22Rv1 (cell line): ENCODE measurements at regions not wholly inside any gene's neighbourhood (a gene's known extent, or its start where the extent isn't known, plus 50 kb on each side); places are given as distances from the start of the nearest gene placed in this dataset.

Experiments
- H3K27ac ChIP-seq: fragments of 450-650 bp; 2 replicates; pipeline ENCODE4 v1.5.1; 2017
- CTCF ChIP-seq: fragments of 450-650 bp; IDR thresholded peaks from 2 replicates; pipeline ENCODE4 v1.5.1; 2017; ENCODE audit warnings: mild to moderate bottlenecking
- ZFX ChIP-seq: fragments of 450-650 bp; IDR thresholded peaks from 2 replicates; pipeline ENCODE4 v1.6.1; 2017; ENCODE audit warnings: antibody characterized with exemption, borderline replicate concordance

GRCh38 chr10:111390813-111391563 lies 314.2 kb downstream of the ADRA2A start:
- H3K27ac ChIP-seq: no peak overlapping the region
- TF ChIP-seq ZFX (no peak), CTCF (no peak)

GRCh38 chr10:111392159-111392558 lies 315.3 kb downstream of the ADRA2A start:
- TF ChIP-seq CTCF: no peak
- no peak for TF ChIP-seq ZFX
- H3K27ac ChIP-seq: no peak overlapping the region

- TF ChIP-seq ZFX: no peak
- no peak for TF ChIP-seq CTCF
- no peak overlapping the region for H3K27ac ChIP-seq
Observed at GRCh38 chr10:111392910-111393309, 316.1 kb downstream of the ADRA2A start.

- TF ChIP-seq ZFX (no peak), CTCF (no peak)
Observed at GRCh38 chr10:111410740-111411139, 333.9 kb downstream of the ADRA2A start.

GRCh38 chr10:111425459-111425858 lies 348.6 kb downstream of the ADRA2A start:
- H3K27ac ChIP-seq: no peak overlapping the region
- TF ChIP-seq ZFX: no peak
- TF ChIP-seq CTCF: no peak

More at GRCh38 chr10:111410740-111411139, 333.9 kb downstream of the ADRA2A start:
- no peak overlapping the region for H3K27ac ChIP-seq

- no peak overlapping the region for H3K27ac ChIP-seq
- TF ChIP-seq CTCF (no peak), ZFX (no peak)
Observed at GRCh38 chr10:111429288-111430028, 352.6 kb downstream of the ADRA2A start.

- H3K27ac ChIP-seq: no peak overlapping the region
- TF ChIP-seq CTCF: no peak
- no peak for TF ChIP-seq ZFX
Observed at GRCh38 chr10:111430070-111430469, 353.2 kb downstream of the ADRA2A start.
